CD4-positive, CD25-positive, alpha-beta regulatory T cell (primary cell): ENCODE measurements at regions not wholly inside any gene's neighbourhood (a gene's known extent, or its start where the extent isn't known, plus 50 kb on each side); places are given as distances from the start of the nearest gene placed in this dataset.

ENCODE experiments used
- ATAC-seq, 2 donors: fragments of 150-1000 bp; cut with Tn5 transposase; one replicate each; pipeline ENCODE4 v1.10.0; 2021; ENCODE audit warnings: low read depth in 2 of 2, moderate number of reproducible peaks in 2 of 2, moderate library complexity in 1 of 2
- DNase-seq, 3 donors: peaks; one replicate each; pipeline versions ENCODE4 v3.0.0 to v3.0.0-alpha.2; 2012 to 2022; ENCODE audit warnings: mixed read lengths in 1 of 3
- H3K27ac ChIP-seq: one replicate; pipeline ENCODE4 v1.7.0; 2013; ENCODE audit warnings: mild to moderate bottlenecking, low read length; ENCODE audit not compliant: insufficient read depth, poor library complexity, severe bottlenecking
- H3K27me3 ChIP-seq: one replicate; pipeline ENCODE4 v1.7.0; 2013; ENCODE audit warnings: low read length; ENCODE audit not compliant: control insufficient read depth, insufficient read depth
- H3K36me3 ChIP-seq: one replicate; pipeline ENCODE4 v1.7.0; 2013; ENCODE audit warnings: mild to moderate bottlenecking, low read length, moderate library complexity; ENCODE audit not compliant: control insufficient read depth, insufficient read depth
- H3K4me1 ChIP-seq: 2 replicates; pipeline ENCODE4 v1.7.0; 2013; ENCODE audit warnings: mild to moderate bottlenecking, low read length; ENCODE audit not compliant: insufficient read depth, control insufficient read depth, poor library complexity, severe bottlenecking
- H3K4me3 ChIP-seq: one replicate; pipeline ENCODE4 v1.7.0; 2013; ENCODE audit warnings: low read depth, mild to moderate bottlenecking, low read length, moderate library complexity
- H3K9me3 ChIP-seq, 2 experiments: 1 replicate in 1 of 2; 2 replicates in 1 of 2; pipeline ENCODE4 v1.7.0; 2013; ENCODE audit warnings: low read length in 2 of 2, mild to moderate bottlenecking in 1 of 2, moderate library complexity in 1 of 2; ENCODE audit not compliant: control insufficient read depth in 2 of 2
- H3K27ac Mint-ChIP-seq, 3 donors: one replicate each; pipeline ENCODE4 v1.8.0; 2020 to 2022; ENCODE audit warnings: mild to moderate bottlenecking in 3 of 3, mixed read lengths in 3 of 3, moderate library complexity in 2 of 3
- H3K27me3 Mint-ChIP-seq: one replicate; pipeline ENCODE4 v1.8.0; 2022; ENCODE audit warnings: mild to moderate bottlenecking, mixed read lengths
- H3K36me3 Mint-ChIP-seq: one replicate; pipeline ENCODE4 v1.8.0; 2020; ENCODE audit warnings: mixed read lengths
- H3K4me1 Mint-ChIP-seq, 4 donors: one replicate each; pipeline ENCODE4 v1.8.0; 2020 to 2022; ENCODE audit warnings: mixed read lengths in 4 of 4, mild to moderate bottlenecking in 1 of 4
- H3K4me3 Mint-ChIP-seq, 4 donors: one replicate each; pipeline ENCODE4 v1.8.0; 2020 to 2022; ENCODE audit warnings: mild to moderate bottlenecking in 4 of 4, mixed read lengths in 4 of 4, moderate library complexity in 3 of 4
- H3K9me3 Mint-ChIP-seq, 7 donors: one replicate each; pipeline ENCODE4 v1.8.0; 2020 to 2022; ENCODE audit warnings: mixed read lengths in 7 of 7, mild to moderate bottlenecking in 3 of 7, moderate library complexity in 2 of 7

- peaks cover 2% of the 10 kb centered on the region for H3K27me3 ChIP-seq
- no peaks in the 10 kb centered on the region for H3K4me1 Mint-ChIP-seq
These were observed 134.2 kb upstream of the ALCAM start for GRCh38 chr3:105232553-105232952.

GRCh38 chr3:105233010-105233409 lies 133.7 kb upstream of the ALCAM start:
- Mint-ChIP-seq H3K4me1 (no peaks in the 10 kb centered on the region), H3K27me3 (no peaks in the 10 kb centered on the region), H3K9me3 (peaks cover 0 to 7% (median 0%) of the 10 kb centered on the region in 7 donors), H3K27ac (no peak overlapping the region), H3K4me3 (no peak overlapping the region), H3K36me3 (no peaks in the 10 kb centered on the region)
- peaks cover 2% of the 10 kb centered on the region for H3K27me3 ChIP-seq
- no peaks in the 10 kb centered on the region for H3K9me3 ChIP-seq
- H3K4me3 ChIP-seq: no peak overlapping the region
- no peaks in the 10 kb centered on the region for H3K4me1 ChIP-seq
- H3K27ac ChIP-seq: no peak overlapping the region
- no peak for ATAC-seq
- no peaks in the 10 kb centered on the region for H3K36me3 ChIP-seq
- no peak for DNase-seq

More at GRCh38 chr3:105232553-105232952, 134.2 kb upstream of the ALCAM start:
- Histone ChIP-seq H3K27ac (no peak overlapping the region), H3K36me3 (no peaks in the 10 kb centered on the region), H3K4me1 (no peaks in the 10 kb centered on the region), H3K4me3 (no peak overlapping the region), H3K9me3 (no peaks in the 10 kb centered on the region)
- no peak for DNase-seq
- H3K36me3 Mint-ChIP-seq: no peaks in the 10 kb centered on the region
- ATAC-seq: no peak
- no peaks in the 10 kb centered on the region for H3K27me3 Mint-ChIP-seq
- H3K27ac Mint-ChIP-seq: no peak overlapping the region
- H3K4me3 Mint-ChIP-seq: no peak overlapping the region
- peaks cover 0 to 7% (median 0%) of the 10 kb centered on the region in 7 donors for H3K9me3 Mint-ChIP-seq

- H3K27ac Mint-ChIP-seq: no peak overlapping the region
- no peak for DNase-seq
- no peaks in the 10 kb centered on the region for H3K36me3 Mint-ChIP-seq
- H3K4me3 Mint-ChIP-seq: no peak overlapping the region
- Histone ChIP-seq H3K9me3 (no peaks in the 10 kb centered on the region), H3K4me1 (no peaks in the 10 kb centered on the region), H3K4me3 (no peak overlapping the region), H3K27ac (no peak overlapping the region), H3K36me3 (no peaks in the 10 kb centered on the region), H3K27me3 (peaks cover 2% of the 10 kb centered on the region)
- H3K4me1 Mint-ChIP-seq: no peaks in the 10 kb centered on the region
- H3K9me3 Mint-ChIP-seq: peaks cover 0 to 2% (median 0%) of the 10 kb centered on the region in 7 donors
- ATAC-seq: no peak
- no peaks in the 10 kb centered on the region for H3K27me3 Mint-ChIP-seq
These were observed 131.5 kb upstream of the ALCAM start for GRCh38 chr3:105235221-105235620.

- Histone ChIP-seq H3K4me3 (no peak overlapping the region), H3K27me3 (peaks cover 2% of the 10 kb centered on the region), H3K36me3 (no peaks in the 10 kb centered on the region), H3K9me3 (no peaks in the 10 kb centered on the region), H3K27ac (no peak overlapping the region), H3K4me1 (no peaks in the 10 kb centered on the region)
- Mint-ChIP-seq H3K4me1 (no peaks in the 10 kb centered on the region), H3K27ac (no peak overlapping the region), H3K36me3 (no peaks in the 10 kb centered on the region), H3K4me3 (no peak overlapping the region), H3K9me3 (peaks cover 0 to 2% (median 0%) of the 10 kb centered on the region in 7 donors), H3K27me3 (peaks cover 2% of the 10 kb centered on the region)
- ATAC-seq: no peak
- DNase-seq: no peak
These were observed 130.9 kb upstream of the ALCAM start for GRCh38 chr3:105235785-105236184.

GRCh38 chr3:105238367-105238766 lies 128.3 kb upstream of the ALCAM start:
- H3K27ac Mint-ChIP-seq: no peak overlapping the region
- H3K9me3 Mint-ChIP-seq: peaks cover 0 to 2% (median 0%) of the 10 kb centered on the region in 7 donors
- no peak for DNase-seq
- no peaks in the 10 kb centered on the region for H3K4me1 Mint-ChIP-seq
- H3K9me3 ChIP-seq: no peaks in the 10 kb centered on the region
- H3K27ac ChIP-seq: no peak overlapping the region
- ATAC-seq: no peak
- H3K4me3 Mint-ChIP-seq: no peak overlapping the region
- H3K4me1 ChIP-seq: no peaks in the 10 kb centered on the region
- H3K36me3 ChIP-seq: no peaks in the 10 kb centered on the region
- H3K27me3 Mint-ChIP-seq: peaks cover 4% of the 10 kb centered on the region
- H3K4me3 ChIP-seq: no peak overlapping the region
- no peaks in the 10 kb centered on the region for H3K27me3 ChIP-seq
- no peaks in the 10 kb centered on the region for H3K36me3 Mint-ChIP-seq

GRCh38 chr3:105243076-105243475 lies 123.6 kb upstream of the ALCAM start:
- H3K36me3 Mint-ChIP-seq: no peaks in the 10 kb centered on the region
- no peaks in the 10 kb centered on the region for H3K9me3 Mint-ChIP-seq
- Histone ChIP-seq H3K27ac (no peak overlapping the region), H3K4me3 (no peak overlapping the region), H3K9me3 (no peaks in the 10 kb centered on the region), H3K36me3 (no peaks in the 10 kb centered on the region), H3K27me3 (no peaks in the 10 kb centered on the region), H3K4me1 (no peaks in the 10 kb centered on the region)
- no peaks in the 10 kb centered on the region for H3K4me1 Mint-ChIP-seq
- no peak overlapping the region for H3K4me3 Mint-ChIP-seq
- peaks cover 4% of the 10 kb centered on the region for H3K27me3 Mint-ChIP-seq
- no peak for ATAC-seq
- no peak overlapping the region for H3K27ac Mint-ChIP-seq
- DNase-seq: no peak

- DNase-seq (no peak), ATAC-seq (no peak)
- Mint-ChIP-seq H3K27me3 (no peaks in the 10 kb centered on the region), H3K9me3 (peaks cover 0 to 5% (median 1%) of the 10 kb centered on the region in 7 donors), H3K4me1 (no peaks in the 10 kb centered on the region), H3K36me3 (no peaks in the 10 kb centered on the region), H3K27ac (no peak overlapping the region), H3K4me3 (no peak overlapping the region)
- Histone ChIP-seq H3K4me1 (no peaks in the 10 kb centered on the region), H3K36me3 (no peaks in the 10 kb centered on the region), H3K9me3 (no peaks in the 10 kb centered on the region), H3K4me3 (no peak overlapping the region), H3K27me3 (no peaks in the 10 kb centered on the region), H3K27ac (no peak overlapping the region)
These were observed 120.2 kb upstream of the ALCAM start for GRCh38 chr3:105246536-105246935.

GRCh38 chr3:105253225-105253624 lies 113.5 kb upstream of the ALCAM start:
- no peak overlapping the region for H3K4me3 ChIP-seq
- no peak for DNase-seq
- H3K27ac Mint-ChIP-seq: no peak overlapping the region
- no peaks in the 10 kb centered on the region for H3K27me3 ChIP-seq
- H3K4me1 ChIP-seq: no peaks in the 10 kb centered on the region
- no peaks in the 10 kb centered on the region for H3K4me1 Mint-ChIP-seq
- no peaks in the 10 kb centered on the region for H3K9me3 ChIP-seq
- no peak overlapping the region for H3K27ac ChIP-seq
- H3K4me3 Mint-ChIP-seq: no peak overlapping the region
- H3K36me3 ChIP-seq: no peaks in the 10 kb centered on the region
- no peaks in the 10 kb centered on the region for H3K27me3 Mint-ChIP-seq
- no peak for ATAC-seq
- peaks cover 0 to 5% (median 1%) of the 10 kb centered on the region in 7 donors for H3K9me3 Mint-ChIP-seq
- no peaks in the 10 kb centered on the region for H3K36me3 Mint-ChIP-seq
